IMR-90 (cell line): ENCODE measurements at regions not wholly inside any gene's neighbourhood (a gene's known extent, or its start where the extent isn't known, plus 50 kb on each side); places are given as distances from the start of the nearest gene placed in this dataset.

Experiments used
- ATAC-seq: fragments of 200-7000 bp; cut with Tn5 transposase; 2 replicates; pipeline ENCODE4 v1.9.1; 2020; ENCODE audit warnings: low read depth, mild to moderate bottlenecking, moderate library complexity
- BruUV-seq: library from RNA; stranded (reverse); fragments of 400-500 nt; replicated peaks from 2 replicates; lab custom pipeline; 2021; lab: Mats Ljungman, UMichigan
- CTCF ChIA-PET: fragments of 300-600 bp; formaldehyde crosslinking; extraction: SDS; loops from one replicate; lab custom pipeline; 2021; ENCODE audit warnings: antibody characterized with exemption; lab: Yijun Ruan, JAX
- POLR2A ChIA-PET: fragments of 300-600 bp; sonication (Branson Sonifier 250); formaldehyde crosslinking; loops from one replicate; lab custom pipeline; 2022; ENCODE audit warnings: antibody characterized with exemption; ENCODE audit not compliant: unreplicated experiment; lab: Charles Lee
- DNase-seq: peaks from one replicate; pipeline ENCODE4 v3.0.0; 2013
- H2AFZ ChIP-seq: replicated peaks from 2 replicates; pipeline ENCODE3; 2013; ENCODE audit warnings: low read length, mild to moderate bottlenecking; ENCODE audit not compliant: poor library complexity
- H2AK5ac ChIP-seq: 2 replicates; pipeline ENCODE4 v1.6.1; 2013; ENCODE audit warnings: low read depth, low read length, inconsistent platforms
- H2AK9ac ChIP-seq: replicated peaks from 2 replicates; pipeline ENCODE3; 2013; ENCODE audit warnings: mild to moderate bottlenecking, low read depth, low read length, moderate library complexity; ENCODE audit not compliant: poor library complexity
- H2BK120ac ChIP-seq: 2 replicates; pipeline ENCODE4 v1.6.1; 2013; ENCODE audit warnings: low read depth, low read length, inconsistent platforms
- H2BK15ac ChIP-seq: 3 replicates; pipeline ENCODE4 v1.6.1; 2013; ENCODE audit warnings: low read depth, low read length, inconsistent platforms
- H2BK20ac ChIP-seq: 2 replicates; pipeline ENCODE4 v1.6.1; 2013; ENCODE audit warnings: low read depth, mild to moderate bottlenecking, inconsistent platforms, low read length, moderate library complexity
- H2BK5ac ChIP-seq: 2 replicates; pipeline ENCODE4 v1.6.1; 2013; ENCODE audit warnings: mild to moderate bottlenecking, low read depth, low read length, inconsistent platforms; ENCODE audit not compliant: poor library complexity, severe bottlenecking
- H3K14ac ChIP-seq: replicated peaks from 2 replicates; pipeline ENCODE4 v1.6.1; 2013; ENCODE audit warnings: low read depth, low read length, inconsistent platforms
- H3K18ac ChIP-seq: 2 replicates; pipeline ENCODE4 v1.6.1; 2013; ENCODE audit warnings: low read depth, low read length, control low read depth
- H3K23ac ChIP-seq: 2 replicates; pipeline ENCODE4 v1.6.1; 2013; ENCODE audit warnings: low read depth, low read length, inconsistent platforms
- H3K27ac ChIP-seq: 2 replicates; pipeline ENCODE4 v1.5.1; 2013; ENCODE audit warnings: mild to moderate bottlenecking, control low read depth, low read length; ENCODE audit not compliant: insufficient read depth
- H3K27me3 ChIP-seq: 2 replicates; pipeline ENCODE4 v1.6.1; 2013; ENCODE audit warnings: low read length; ENCODE audit not compliant: control insufficient read depth, insufficient read depth
- H3K36me3 ChIP-seq: 2 replicates; pipeline ENCODE4 v1.6.1; 2013; ENCODE audit warnings: low read length, mixed read lengths; ENCODE audit not compliant: control insufficient read depth, insufficient read depth
- H3K4ac ChIP-seq: 2 replicates; pipeline ENCODE4 v1.6.1; 2013; ENCODE audit warnings: low read depth, low read length, inconsistent platforms
- H3K4me1 ChIP-seq: 2 replicates; pipeline ENCODE4 v1.6.1; 2013; ENCODE audit warnings: low read length, mixed read lengths; ENCODE audit not compliant: control insufficient read depth, insufficient read depth
- H3K4me2 ChIP-seq: 2 replicates; pipeline ENCODE4 v1.6.1; 2013; ENCODE audit warnings: low read depth, mild to moderate bottlenecking, control low read depth, low read length, moderate library complexity
- H3K4me3 ChIP-seq: 2 replicates; pipeline ENCODE4 v1.5.1; 2013; ENCODE audit warnings: low read depth, mild to moderate bottlenecking, control low read depth, low read length, moderate library complexity; ENCODE audit not compliant: insufficient read depth
- H3K56ac ChIP-seq: 2 replicates; pipeline ENCODE4 v1.6.1; 2013; ENCODE audit warnings: low read length, inconsistent platforms; ENCODE audit not compliant: insufficient read depth; ENCODE audit errors: extremely low read depth
- H3K79me1 ChIP-seq, 2 experiments: 2 replicates each; pipeline ENCODE4 v1.6.1; 2013; ENCODE audit warnings: low read length in 2 of 2, inconsistent platforms in 1 of 2, low read depth in 1 of 2
- H3K9ac ChIP-seq: 2 replicates; pipeline ENCODE4 v1.6.1; 2013; ENCODE audit warnings: low read depth, low read length, control low read depth
- H3K9me1 ChIP-seq: 2 replicates; pipeline ENCODE4 v1.6.1; 2013; ENCODE audit warnings: low read length, inconsistent platforms; ENCODE audit not compliant: insufficient read depth
- H3K9me3 ChIP-seq: 2 replicates; pipeline ENCODE4 v1.6.1; 2013; ENCODE audit warnings: low read length; ENCODE audit not compliant: control insufficient read depth, insufficient read depth
- H4K20me1 ChIP-seq: 2 replicates; pipeline ENCODE4 v1.6.1; 2013; ENCODE audit warnings: low read length, inconsistent platforms; ENCODE audit not compliant: insufficient read depth
- H4K5ac ChIP-seq: 2 replicates; pipeline ENCODE4 v1.6.1; 2013; ENCODE audit warnings: mild to moderate bottlenecking, low read depth, low read length, control low read depth
- H4K8ac ChIP-seq, 2 experiments: 2 replicates each; pipeline ENCODE4 v1.6.1; 2013; ENCODE audit warnings: low read depth in 2 of 2, low read length in 2 of 2, control low read depth in 1 of 2, inconsistent platforms in 1 of 2
- H4K91ac ChIP-seq: 2 replicates; pipeline ENCODE4 v1.6.1; 2013; ENCODE audit warnings: low read depth, low read length, inconsistent platforms; ENCODE audit not compliant: insufficient read depth
- CTCF ChIP-seq: conservative IDR thresholded peaks from 2 replicates; pipeline ENCODE4 v1.5.1; 2012; ENCODE audit warnings: mild to moderate bottlenecking, low read depth, low read length, improper control_type of control experiment
- RAD21 ChIP-seq: IDR thresholded peaks from 2 replicates; pipeline ENCODE4 v1.6.1; 2012; ENCODE audit warnings: low read length, improper control_type of control experiment
- RFX5 ChIP-seq: IDR thresholded peaks from 2 replicates; pipeline ENCODE4 v1.8.0; 2012; ENCODE audit warnings: low read depth, mild to moderate bottlenecking, low read length, moderate library complexity
- SMC3 ChIP-seq: fragments of 150-350 bp; IDR thresholded peaks from 2 replicates; pipeline ENCODE4 v1.6.1; 2016; ENCODE audit warnings: low read depth, mild to moderate bottlenecking, antibody characterized with exemption, low read length, moderate library complexity
- WGBS, 2 experiments: methylation state at CpG; one replicate each; pipeline versions ENCODE4 v1.1.5 to v1.1.7; 2013; ENCODE audit warnings: missing lambda C conversion rate in 2 of 2; ENCODE audit not compliant: insufficient read length in 1 of 2; ENCODE audit errors: extremely low coverage in 2 of 2; 5-methylcytosine and 5-hydroxymethylcytosine counted together
- dilution Hi-C: fragments of 300-500 bp; cut with HindIII; formaldehyde crosslinking; loops from one replicate; pipeline ENCODE4 v1.14.3; 2018; ENCODE audit warnings: low sequenced_read_pairs; ENCODE audit not compliant: unreplicated experiment
- in situ Hi-C: fragments of 300-500 bp; cut with MboI; formaldehyde crosslinking; loops from 3 replicates; pipeline ENCODE4 v1.14.3; 2019; ENCODE audit warnings: low sequenced_read_pairs, inconsistent platforms, mixed read lengths
- intact Hi-C: fragments of 100-400 bp; cut with micrococcal nuclease; formaldehyde crosslinking; loops from 2 replicates; pipeline ENCODE4 v1.10.0; 2022

GRCh38 chr7:81447351-81447952 is 322.4 kb downstream of the HGF start:
- Histone ChIP-seq H3K56ac (no peak overlapping the region), H2BK5ac (no peak overlapping the region), H2AK5ac (no peak overlapping the region), H2BK15ac (no peak overlapping the region), H4K5ac (no peak overlapping the region), H3K14ac (no peak overlapping the region), H4K91ac (no peak overlapping the region), H3K9me3 (no peaks in the 10 kb centered on the region), H3K27ac (no peak overlapping the region), H4K20me1 (no peaks in the 10 kb centered on the region), H3K23ac (no peak overlapping the region), H2BK20ac (no peak overlapping the region), H4K8ac (no peak overlapping the region), H3K4me2 (no peak overlapping the region), H3K36me3 (no peaks in the 10 kb centered on the region), H2BK120ac (no peak overlapping the region; the same call in 1 of the 2 replicates), H3K4me3 (no peak overlapping the region), H3K9ac (no peak overlapping the region), H2AFZ (no peak overlapping the region), H3K79me1 (no peaks in the 10 kb centered on the region), H2AK9ac (no peak overlapping the region), H3K4ac (no peak overlapping the region), H3K4me1 (no peaks in the 10 kb centered on the region), H3K18ac (no peak overlapping the region), H3K9me1 (no peaks in the 10 kb centered on the region), H3K27me3 (no peaks in the 10 kb centered on the region)
- peak; percentile 70 for DNase-seq
- TF ChIP-seq RAD21 (peak; percentile 72), SMC3 (peak; percentile 58), CTCF (peak; percentile 59), RFX5 (no peak)
- POLR2A ChIA-PET = no interaction called here
- dilution Hi-C loops = no loop called here
- WGBS, 2 experiments = no CpG with 5 or more reads among the region's 4 CpGs
- ATAC-seq = peak; percentile 91
- intact Hi-C loops = loop anchor here (2.0 to 10.0 kb wide), 2 partner anchors 163 to 529 kb away; partner anchors contain the start of gene SEMA3C
- no TSS peak for BruUV-seq
- CTCF ChIA-PET = interaction anchor here (1.0 to 1.4 kb wide), 3 partner anchors 10 to 523 kb away, joined by 3 to 5 read pairs (median 4); no protein-coding TSS in a partner anchor
- in situ Hi-C loops = no loop called here
